GM18868 (cell line): ENCODE measurements at regions not wholly inside any gene's neighbourhood (a gene's known extent, or its start where the extent isn't known, plus 50 kb on each side); places are given as distances from the start of the nearest gene placed in this dataset.

Source experiments
- ATAC-seq: cut with Tn5 transposase; IDR thresholded peaks from one replicate; pipeline ENCODE4 v1.9.1; 2021; ENCODE audit warnings: mild to moderate bottlenecking, moderate library complexity; ENCODE audit not compliant: unreplicated experiment

DNA sequence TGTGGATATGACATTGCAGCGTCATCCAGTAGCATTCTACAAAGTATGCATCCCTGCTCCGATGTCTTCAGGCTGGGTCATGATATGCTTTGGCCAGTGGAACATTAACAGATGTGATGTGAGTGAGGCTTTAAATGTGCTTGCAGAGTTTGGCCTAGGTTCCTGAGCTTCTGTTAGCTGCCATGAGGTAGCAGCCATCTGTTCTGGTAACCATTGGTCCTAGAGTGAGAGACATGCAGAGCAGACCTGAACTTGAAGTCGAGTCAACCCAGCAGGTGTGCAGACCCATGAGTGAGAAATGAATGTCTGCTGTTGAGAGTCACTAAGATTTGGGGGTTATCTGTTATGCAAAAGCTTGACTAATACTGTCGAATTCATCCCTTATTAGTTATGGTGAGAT, 73.8 kb upstream of the NABP1 start:
- ATAC-seq = no peak

DNA sequence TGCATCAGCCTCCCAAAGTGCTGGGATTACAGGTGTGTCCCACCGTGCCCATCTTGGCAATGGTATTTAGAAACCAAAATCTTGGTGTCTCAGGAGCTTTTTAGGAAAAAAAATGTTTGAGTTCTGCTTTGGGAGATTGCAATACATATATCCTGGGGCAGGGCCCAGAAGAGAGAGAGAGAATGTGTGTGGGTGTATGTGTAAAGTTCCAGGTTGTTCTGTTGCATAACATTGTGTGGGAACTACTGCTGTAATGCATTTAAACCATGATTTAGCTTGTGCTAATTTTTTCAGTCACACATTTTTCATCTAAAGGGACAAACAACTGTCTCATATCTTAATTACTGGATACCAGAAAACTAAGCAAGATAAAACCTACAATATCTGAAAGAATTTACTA, 70.8 kb upstream of the NABP1 start:
- no peak for ATAC-seq

GRCh38 chr2:191610756-191611155, 67.2 kb upstream of the NABP1 start:
- no peak for ATAC-seq

DNA sequence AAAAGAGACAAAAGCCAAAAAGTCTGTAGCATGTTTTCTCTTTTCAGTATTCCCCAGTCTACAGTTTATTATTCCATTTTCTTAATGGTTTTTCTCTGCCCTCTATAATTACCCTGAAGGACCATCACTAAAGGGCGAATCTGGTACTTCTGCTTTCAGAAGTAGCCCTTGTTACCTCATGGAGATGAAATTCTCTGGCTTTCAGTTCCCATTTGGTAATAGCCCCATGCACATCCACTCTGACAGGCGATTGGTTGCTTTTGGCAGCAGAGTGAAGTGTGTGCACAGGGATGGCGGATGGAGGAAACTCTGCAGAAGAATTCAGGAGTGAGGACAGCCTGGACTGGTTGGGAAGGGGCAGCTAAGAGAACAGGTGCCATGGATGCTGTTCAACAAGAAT, 66.3 kb upstream of the NABP1 start:
- ATAC-seq = peak; percentile 97

GRCh38 chr2:191612496-191612895, 65.4 kb upstream of the NABP1 start:
- ATAC-seq = no peak

GRCh38 chr2:191614759-191615158, 63.2 kb upstream of the NABP1 start:
- no peak for ATAC-seq

GRCh38 chr2:191615596-191615995, 62.3 kb upstream of the NABP1 start:
- ATAC-seq = no peak

DNA sequence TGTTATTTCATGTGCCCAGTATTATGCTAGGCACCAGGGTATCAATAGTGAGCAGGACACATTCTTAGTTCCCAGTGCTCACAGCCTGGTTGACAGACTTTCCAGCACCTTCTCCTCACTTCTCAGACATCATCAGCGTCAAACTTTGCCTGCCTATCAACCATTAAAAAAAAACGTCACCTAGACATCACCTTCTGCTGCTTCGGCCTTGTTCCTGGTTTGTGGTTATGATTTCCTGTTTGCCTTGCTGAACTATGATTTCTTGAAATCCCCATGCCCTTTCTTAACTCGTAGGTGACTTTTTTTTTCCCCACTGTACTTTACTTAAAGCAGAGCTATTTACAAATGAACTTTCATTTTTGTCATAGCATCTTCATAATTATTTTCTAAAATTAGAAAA, 60.4 kb upstream of the NABP1 start:
- peak; percentile 87 for ATAC-seq

DNA sequence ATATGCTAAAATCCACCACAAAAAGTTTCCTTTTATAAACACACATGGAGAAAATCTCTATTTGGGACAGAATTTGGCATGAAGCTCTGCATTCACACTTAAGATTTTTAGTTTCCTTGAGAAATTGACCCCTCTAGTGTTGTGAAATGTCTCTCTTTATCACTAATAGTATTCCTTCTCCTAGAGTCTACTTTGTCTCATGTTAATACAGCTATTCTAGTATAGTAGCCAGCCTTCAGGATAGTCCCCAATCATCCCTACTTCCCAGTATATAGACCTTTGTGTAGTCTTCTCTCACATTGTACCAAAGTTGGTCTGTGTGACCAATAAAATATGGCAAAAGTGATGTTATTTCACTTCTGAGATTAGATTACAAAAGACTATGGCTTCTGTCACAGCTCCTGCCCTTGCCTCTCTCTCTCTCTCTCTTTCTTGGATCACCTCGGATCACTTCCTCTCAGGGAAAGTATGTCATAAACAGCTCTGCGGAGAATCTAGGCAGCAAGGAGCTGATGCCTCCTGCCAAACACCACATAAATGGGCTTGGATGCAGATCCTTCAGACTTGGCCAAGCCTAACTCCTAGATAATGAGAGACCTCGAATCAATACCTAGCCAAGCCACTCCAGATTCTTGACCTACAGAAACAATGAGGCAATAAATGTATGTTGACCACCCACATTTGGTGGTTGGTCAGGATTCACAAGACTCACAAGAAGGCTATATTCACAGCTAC, 59.7 kb upstream of the NABP1 start:
- peak; percentile 3 for ATAC-seq

DNA sequence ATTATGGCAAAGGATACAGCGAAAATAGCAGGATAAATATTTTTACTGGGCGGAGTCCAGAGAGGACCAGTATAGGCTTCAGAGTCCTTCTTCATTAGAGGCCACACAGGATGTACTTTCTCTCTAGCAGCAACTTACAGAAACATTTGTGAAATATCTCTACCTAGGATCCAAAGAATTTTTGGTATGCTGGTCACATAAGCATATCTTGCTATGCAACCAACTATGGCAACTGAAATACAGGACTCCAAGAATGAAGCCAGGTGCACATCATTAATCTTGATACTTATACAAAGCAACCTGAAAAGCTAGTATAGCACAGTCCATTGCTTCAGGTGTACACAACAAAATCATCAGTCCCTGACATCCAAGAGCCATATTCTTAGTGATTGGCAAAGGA, 59.1 kb upstream of the NABP1 start:
- ATAC-seq = no peak

GRCh38 chr2:191620144-191620543, 57.8 kb upstream of the NABP1 start:
- ATAC-seq = peak; percentile 44

GRCh38 chr2:191622374-191623320, 55.3 kb upstream of the NABP1 start:
- no peak for ATAC-seq

GRCh38 chr2:191625016-191625415, 52.9 kb upstream of the NABP1 start:
- ATAC-seq = peak; percentile 52

GRCh38 chr2:191625446-191625845, 52.5 kb upstream of the NABP1 start:
- no peak for ATAC-seq

- no peak for ATAC-seq
Observed at GRCh38 chr2:191626497-191627151, 51.3 kb upstream of the NABP1 start.

GRCh38 chr2:191627518-191627917, 50.4 kb upstream of the NABP1 start:
- no peak for ATAC-seq
